DOHH2 (cell line): ENCODE measurements at regions not wholly inside any gene's neighbourhood (a gene's known extent, or its start where the extent isn't known, plus 50 kb on each side); places are given as distances from the start of the nearest gene placed in this dataset.

Experiments
- H3F3A ChIP-seq: fragments of 200-600 bp; sonication (generic), shearing (Covaris generic); 2 replicates; pipeline ENCODE4 v1.6.0; 2016; ENCODE audit warnings: antibody characterized with exemption, mild to moderate bottlenecking; ENCODE audit not compliant: control insufficient read depth, insufficient read depth
- H3K27ac ChIP-seq: fragments of 200-600 bp; sonication (generic); 2 replicates; pipeline ENCODE4 v1.5.1; 2014; ENCODE audit warnings: low read depth, mild to moderate bottlenecking, low read length, moderate library complexity
- H3K27me3 ChIP-seq: fragments of 200-600 bp; sonication (generic); 2 replicates; pipeline ENCODE4 v1.6.1; 2014; ENCODE audit warnings: mild to moderate bottlenecking, low read length, mixed read lengths; ENCODE audit not compliant: control insufficient read depth
- H3K36me3 ChIP-seq: fragments of 200-600 bp; sonication (generic); 2 replicates; pipeline ENCODE4 v1.6.1; 2014; ENCODE audit warnings: mild to moderate bottlenecking, low read length, moderate library complexity, mixed read lengths; ENCODE audit not compliant: control insufficient read depth
- H3K4me1 ChIP-seq: fragments of 200-600 bp; sonication (generic); 2 replicates; pipeline ENCODE4 v1.6.1; 2014; ENCODE audit warnings: mild to moderate bottlenecking, low read length, mixed read lengths; ENCODE audit not compliant: control insufficient read depth
- H3K4me2 ChIP-seq: fragments of 200-600 bp; sonication (generic); 2 replicates; pipeline ENCODE4 v1.6.0; 2014; ENCODE audit warnings: mild to moderate bottlenecking, low read length, moderate library complexity
- H3K4me3 ChIP-seq: fragments of 200-600 bp; sonication (generic); 2 replicates; pipeline ENCODE4 v1.5.1; 2014; ENCODE audit warnings: mild to moderate bottlenecking, low read length, mixed read lengths
- H3K79me2 ChIP-seq: fragments of 200-600 bp; sonication (generic); 2 replicates; pipeline ENCODE4 v1.6.1; 2014; ENCODE audit warnings: mild to moderate bottlenecking, low read length, mixed read lengths; ENCODE audit not compliant: control insufficient read depth
- H3K9me2 ChIP-seq: fragments of 200-600 bp; sonication (generic); replicated peaks from 2 replicates; pipeline ENCODE4 v1.6.1; 2014; ENCODE audit warnings: mild to moderate bottlenecking, low read length, mixed read lengths; ENCODE audit not compliant: control insufficient read depth
- H3K9me3 ChIP-seq: fragments of 200-600 bp; sonication (generic); 2 replicates; pipeline ENCODE4 v1.6.1; 2014; ENCODE audit warnings: antibody characterized with exemption, low read length, mixed read lengths; ENCODE audit not compliant: control insufficient read depth, insufficient read depth
- H4K20me1 ChIP-seq: fragments of 200-600 bp; sonication (generic); 2 replicates; pipeline ENCODE4 v1.6.0; 2014; ENCODE audit warnings: low read depth, mild to moderate bottlenecking, antibody characterized with exemption, low read length, moderate library complexity; ENCODE audit not compliant: control insufficient read depth, insufficient read depth
- CTCF ChIP-seq: fragments of 200-600 bp; sonication (generic); IDR thresholded peaks from one replicate; pipeline ENCODE4 v1.5.1; 2014; ENCODE audit warnings: antibody characterized with exemption, mild to moderate bottlenecking, low read depth, low read length; ENCODE audit not compliant: poor library complexity, severe bottlenecking
- EZH2phosphoT487 ChIP-seq: fragments of 200-600 bp; sonication (generic); IDR thresholded peaks from 2 replicates; pipeline ENCODE4 v1.6.1; 2017; ENCODE audit warnings: borderline replicate concordance, mild to moderate bottlenecking, antibody characterized with exemption, low read length, moderate library complexity, mixed read lengths

- no peaks in the 10 kb centered on the region for H3K79me2 ChIP-seq
- H3K9me2 ChIP-seq, result no peaks in the 10 kb centered on the region
- H3K4me2 ChIP-seq, result no peak overlapping the region
- H3K4me1 ChIP-seq, result no peaks in the 10 kb centered on the region
- no peaks in the 10 kb centered on the region for H3K36me3 ChIP-seq
- H3K4me3 ChIP-seq, result no peak overlapping the region
- no peak overlapping the region for H3K27ac ChIP-seq
- H4K20me1 ChIP-seq, result no peaks in the 10 kb centered on the region
- no peaks in the 10 kb centered on the region; the same call in 1 of the 2 replicates for H3K9me3 ChIP-seq
- H3F3A ChIP-seq, result no peaks in the 10 kb centered on the region
- TF ChIP-seq EZH2phosphoT487 (no peak), CTCF (no peak)
- no peaks in the 10 kb centered on the region for H3K27me3 ChIP-seq
These were observed 80.7 kb upstream of the EMX2 start for GRCh38 chr10:117461766-117462423.

GRCh38 chr10:117460846-117461765, 81.4 kb upstream of the EMX2 start:
- TF ChIP-seq EZH2phosphoT487 (no peak), CTCF (no peak)
- Histone ChIP-seq H3K4me1 (no peaks in the 10 kb centered on the region), H3F3A (no peaks in the 10 kb centered on the region), H3K27ac (no peak overlapping the region), H3K79me2 (no peaks in the 10 kb centered on the region), H3K36me3 (no peaks in the 10 kb centered on the region), H4K20me1 (no peaks in the 10 kb centered on the region), H3K27me3 (no peaks in the 10 kb centered on the region), H3K4me2 (no peak overlapping the region), H3K9me2 (no peaks in the 10 kb centered on the region), H3K9me3 (no peaks in the 10 kb centered on the region; the same call in 1 of the 2 replicates), H3K4me3 (no peak overlapping the region)

GRCh38 chr10:117458571-117458970, 83.3 kb upstream of the PDZD8 start:
- Histone ChIP-seq H3K4me1 (no peaks in the 10 kb centered on the region), H3K27me3 (no peaks in the 10 kb centered on the region), H3K4me3 (no peak overlapping the region), H3K27ac (no peak overlapping the region), H3K4me2 (no peak overlapping the region), H3F3A (no peaks in the 10 kb centered on the region), H4K20me1 (no peaks in the 10 kb centered on the region), H3K9me3 (no peaks in the 10 kb centered on the region; the same call in 1 of the 2 replicates), H3K9me2 (no peaks in the 10 kb centered on the region), H3K36me3 (no peaks in the 10 kb centered on the region), H3K79me2 (no peaks in the 10 kb centered on the region)
- no peak for TF ChIP-seq CTCF
- no peak for TF ChIP-seq EZH2phosphoT487
